ENCODE measurements at regions not wholly inside any gene's neighbourhood (a gene's known extent, or its start where the extent isn't known, plus 50 kb on each side); places are given as distances from the start of the nearest gene placed in this dataset.

DNA sequence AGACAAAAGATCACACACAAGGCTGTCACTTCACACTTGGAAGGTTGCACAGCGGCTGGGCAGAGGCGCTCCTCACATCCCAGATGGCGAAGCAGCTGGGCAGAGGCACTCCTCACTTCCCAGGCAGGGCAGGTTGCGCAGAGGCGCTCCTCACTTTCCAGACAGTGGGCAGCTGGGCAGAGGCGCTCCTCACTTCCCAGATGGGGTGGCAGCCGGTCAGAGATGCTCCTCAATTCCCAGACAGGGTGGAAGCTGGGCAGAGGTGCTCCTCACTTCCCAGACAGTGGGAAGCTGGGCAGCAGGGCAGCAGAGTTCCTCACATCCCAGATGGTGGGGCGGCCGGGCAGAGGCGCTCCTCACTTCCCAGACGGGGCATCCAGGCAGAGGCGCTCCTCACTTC, 199.2 kb downstream of the RTL9 start:
- Histone ChIP-seq H3K4me3 (ENCODE audit: low read depth in 1 of 2, low read length in 1 of 2) (no peak overlapping the region), H3K36me3 (no peaks in the 10 kb centered on the region), H3K27ac (no peak overlapping the region), H3K4me1 (ENCODE audit: control insufficient read depth in 1 of 2, insufficient read depth in 1 of 2, low read depth in 1 of 2, low read length in 1 of 2) (no peaks in the 10 kb centered on the region), H3K27me3 (no peaks in the 10 kb centered on the region), H3K9me3 (no peaks in the 10 kb centered on the region)
- no peak for TF ChIP-seq CTCF (IDR thresholded peaks at IDR 0.05)

GRCh38 chrX:110558406-110558805, 199.8 kb downstream of the RTL9 start:
- H3K4me3 ChIP-seq (ENCODE audit: low read depth in 1 of 2, low read length in 1 of 2), result no peak overlapping the region
- TF ChIP-seq CTCF (IDR thresholded peaks at IDR 0.05), result no peak
- no peaks in the 10 kb centered on the region for H3K36me3 ChIP-seq
- H3K27ac ChIP-seq, result no peak overlapping the region
- H3K9me3 ChIP-seq, result no peaks in the 10 kb centered on the region
- H3K27me3 ChIP-seq, result no peaks in the 10 kb centered on the region
- H3K4me1 ChIP-seq (ENCODE audit: control insufficient read depth in 1 of 2, insufficient read depth in 1 of 2, low read depth in 1 of 2, low read length in 1 of 2), result no peaks in the 10 kb centered on the region

DNA sequence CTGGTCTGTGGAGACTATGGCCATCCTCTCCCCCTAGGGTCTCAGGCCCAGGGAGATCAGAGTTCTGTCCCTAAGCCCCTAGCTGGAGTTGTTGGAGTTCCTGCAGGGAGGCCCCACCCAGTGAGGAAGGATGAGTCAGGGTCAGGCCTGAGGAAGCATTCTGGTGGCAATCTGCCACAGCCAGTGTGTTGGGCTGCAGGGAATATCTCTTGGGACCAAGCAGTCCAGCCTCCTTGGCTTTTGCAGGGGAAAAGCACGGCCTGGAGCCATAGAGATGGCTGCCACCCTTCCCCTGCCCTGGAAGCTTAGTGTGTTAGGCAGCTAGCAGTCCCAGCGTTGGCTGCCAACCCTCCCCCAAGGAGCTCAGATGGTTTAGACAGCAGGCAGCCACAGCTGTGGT, 202.4 kb downstream of the RTL9 start:
- H3K4me3 ChIP-seq (ENCODE audit: low read depth in 1 of 2, low read length in 1 of 2), result no peak overlapping the region
- H3K36me3 ChIP-seq, result no peaks in the 10 kb centered on the region
- H3K27ac ChIP-seq, result no peak overlapping the region
- H3K4me1 ChIP-seq (ENCODE audit: control insufficient read depth in 1 of 2, insufficient read depth in 1 of 2, low read depth in 1 of 2, low read length in 1 of 2), result no peaks in the 10 kb centered on the region
- H3K27me3 ChIP-seq, result no peaks in the 10 kb centered on the region
- no peaks in the 10 kb centered on the region for H3K9me3 ChIP-seq
- TF ChIP-seq CTCF (IDR thresholded peaks at IDR 0.05), result no peak

DNA sequence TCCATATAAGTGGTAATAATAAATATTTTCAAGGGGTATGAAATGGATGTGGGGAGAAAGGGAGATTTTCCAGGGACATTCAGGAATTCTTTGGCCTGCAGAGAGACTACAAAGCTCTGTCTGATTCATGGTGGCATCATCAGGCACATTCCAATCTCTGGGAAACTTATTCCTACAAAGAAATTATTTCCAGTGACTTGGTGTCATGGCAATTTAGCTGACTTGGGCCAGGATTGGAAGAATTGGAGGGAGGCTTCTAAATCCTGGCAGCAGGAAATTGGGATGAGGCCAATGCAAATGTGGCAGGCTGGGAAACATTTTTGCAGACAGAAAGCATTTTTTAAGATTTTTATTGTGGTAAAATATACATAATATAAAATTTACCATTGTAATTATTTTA, 204.6 kb downstream of the RTL9 start:
- no peaks in the 10 kb centered on the region for H3K4me1 ChIP-seq (ENCODE audit: control insufficient read depth in 1 of 2, insufficient read depth in 1 of 2, low read depth in 1 of 2, low read length in 1 of 2)
- no peak overlapping the region for H3K27ac ChIP-seq
- TF ChIP-seq CTCF (IDR thresholded peaks at IDR 0.05), result no peak
- no peaks in the 10 kb centered on the region for H3K9me3 ChIP-seq
- H3K36me3 ChIP-seq, result no peaks in the 10 kb centered on the region
- no peaks in the 10 kb centered on the region for H3K27me3 ChIP-seq
- H3K4me3 ChIP-seq (ENCODE audit: low read depth in 1 of 2, low read length in 1 of 2), result no peak overlapping the region

DNA sequence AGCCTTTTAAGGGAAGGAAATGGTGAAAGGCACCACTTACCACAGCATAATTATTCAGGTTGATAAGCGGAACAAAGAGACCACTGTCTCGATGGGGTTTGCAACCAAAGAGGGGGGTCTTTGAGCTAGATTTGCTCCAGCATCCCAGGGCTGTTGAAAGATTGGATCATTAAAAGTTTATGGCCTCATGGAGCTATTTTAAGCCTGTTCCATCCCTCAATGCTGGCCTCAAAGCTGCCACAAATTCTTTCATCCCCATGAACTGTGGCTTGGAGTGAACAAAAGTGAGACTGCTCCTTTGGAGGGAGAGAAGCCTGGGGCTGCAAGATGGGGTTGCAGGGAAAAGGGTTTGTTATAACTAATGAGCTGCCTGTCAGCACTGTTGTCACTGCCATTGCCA, 209.8 kb downstream of the RTL9 start:
- H3K4me3 ChIP-seq (ENCODE audit: low read depth in 1 of 2, low read length in 1 of 2), result no peak overlapping the region
- H3K36me3 ChIP-seq, result no peaks in the 10 kb centered on the region
- H3K9me3 ChIP-seq, result no peaks in the 10 kb centered on the region
- no peaks in the 10 kb centered on the region for H3K4me1 ChIP-seq (ENCODE audit: control insufficient read depth in 1 of 2, insufficient read depth in 1 of 2, low read depth in 1 of 2, low read length in 1 of 2)
- H3K27ac ChIP-seq, result no peak overlapping the region
- no peak for TF ChIP-seq CTCF (IDR thresholded peaks at IDR 0.05)
- H3K27me3 ChIP-seq, result no peaks in the 10 kb centered on the region

- Histone ChIP-seq H3K36me3 (no peaks in the 10 kb centered on the region), H3K4me1 (ENCODE audit: control insufficient read depth in 1 of 2, insufficient read depth in 1 of 2, low read depth in 1 of 2, low read length in 1 of 2) (no peaks in the 10 kb centered on the region), H3K4me3 (ENCODE audit: low read depth in 1 of 2, low read length in 1 of 2) (no peak overlapping the region), H3K9me3 (no peaks in the 10 kb centered on the region), H3K27me3 (no peaks in the 10 kb centered on the region), H3K27ac (no peak overlapping the region)
- TF ChIP-seq CTCF (IDR thresholded peaks at IDR 0.05), result no peak
These were observed 210.9 kb downstream of the RTL9 start for GRCh38 chrX:110569506-110569905.

Data from neutrophil (primary cell).